ENCODE measurements at regions not wholly inside any gene's neighbourhood (a gene's known extent, or its start where the extent isn't known, plus 50 kb on each side); places are given as distances from the start of the nearest gene placed in this dataset.

- no peak for TF ChIP-seq CTCF (IDR thresholded peaks at IDR 0.05; ENCODE audit: poor library complexity)
- no peak for TF ChIP-seq EZH2phosphoT487 (IDR thresholded peaks at IDR 0.05; ENCODE audit: low read depth, severe bottlenecking, unreplicated experiment)
- TF ChIP-seq EZH2 (IDR thresholded peaks at IDR 0.05; ENCODE audit: borderline replicate concordance): no peak
Measured at GRCh38 chrX:147351644-147352043, 537.1 kb upstream of the CXorf51A start.

All from hepatocyte (in vitro differentiated cells).